AG04450 (cell line): ENCODE measurements at regions not wholly inside any gene's neighbourhood (a gene's known extent, or its start where the extent isn't known, plus 50 kb on each side); places are given as distances from the start of the nearest gene placed in this dataset.

Experiments used
- CTCF ChIA-PET: fragments of 300-600, 350-600 bp; formaldehyde crosslinking; extraction: SDS; loops from one replicate; lab custom pipeline; 2022; ENCODE audit warnings: antibody characterized with exemption, inconsistent platforms; lab: Charles Lee
- POLR2A ChIA-PET: fragments of 350-600 bp; formaldehyde crosslinking; extraction: SDS; loops from one replicate; lab custom pipeline; 2021; ENCODE audit warnings: antibody characterized with exemption, inconsistent platforms; lab: Yijun Ruan, JAX
- DNase-seq: peaks from one replicate; pipeline ENCODE4 v3.0.0-alpha.2; 2011; ENCODE audit warnings: low read depth, low spot score
- H3K27ac ChIP-seq: one replicate; pipeline ENCODE4 v1.5.1; 2012; ENCODE audit warnings: low read depth, low read length, control low read depth
- H3K27me3 ChIP-seq: one replicate; pipeline ENCODE4 v1.6.0; 2012; ENCODE audit warnings: low read length; ENCODE audit not compliant: control insufficient read depth, insufficient read depth
- H3K4me3 ChIP-seq: 2 replicates; pipeline ENCODE4 v1.5.1; 2011; ENCODE audit warnings: mild to moderate bottlenecking, low read depth, low read length, control low read depth
- H3K9me3 ChIP-seq: 2 replicates; pipeline ENCODE4 v1.5.1; 2012; ENCODE audit warnings: low read length; ENCODE audit not compliant: control insufficient read depth, insufficient read depth
- TF ChIP-seq, protein P1 (sequence below): IDR thresholded peaks from 2 replicates; pipeline ENCODE4 v1.5.1; 2011; ENCODE audit warnings: low read depth, low read length, control low read depth, inconsistent platforms

DNA sequence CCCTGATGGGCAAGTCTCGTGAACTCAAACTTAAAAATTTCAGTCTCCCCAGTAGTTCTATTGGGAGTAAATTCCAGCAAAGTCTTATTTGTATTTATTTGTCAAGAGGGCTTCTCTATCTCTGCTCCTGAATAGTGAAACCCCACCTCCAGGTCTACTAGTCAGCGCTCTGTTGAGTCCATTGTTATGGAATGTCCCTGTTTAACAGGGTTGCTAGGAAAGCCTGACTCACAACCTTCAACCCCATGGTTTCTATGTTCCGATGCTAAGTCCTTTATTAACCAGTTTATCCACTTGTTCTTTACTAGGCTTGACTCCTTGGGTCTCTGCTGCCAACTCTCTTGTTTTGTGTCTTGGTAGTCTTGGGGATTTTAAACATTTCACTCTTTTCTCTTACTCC lies 250.7 kb upstream of the MYOCD start:
- TF ChIP-seq, protein P1, sequence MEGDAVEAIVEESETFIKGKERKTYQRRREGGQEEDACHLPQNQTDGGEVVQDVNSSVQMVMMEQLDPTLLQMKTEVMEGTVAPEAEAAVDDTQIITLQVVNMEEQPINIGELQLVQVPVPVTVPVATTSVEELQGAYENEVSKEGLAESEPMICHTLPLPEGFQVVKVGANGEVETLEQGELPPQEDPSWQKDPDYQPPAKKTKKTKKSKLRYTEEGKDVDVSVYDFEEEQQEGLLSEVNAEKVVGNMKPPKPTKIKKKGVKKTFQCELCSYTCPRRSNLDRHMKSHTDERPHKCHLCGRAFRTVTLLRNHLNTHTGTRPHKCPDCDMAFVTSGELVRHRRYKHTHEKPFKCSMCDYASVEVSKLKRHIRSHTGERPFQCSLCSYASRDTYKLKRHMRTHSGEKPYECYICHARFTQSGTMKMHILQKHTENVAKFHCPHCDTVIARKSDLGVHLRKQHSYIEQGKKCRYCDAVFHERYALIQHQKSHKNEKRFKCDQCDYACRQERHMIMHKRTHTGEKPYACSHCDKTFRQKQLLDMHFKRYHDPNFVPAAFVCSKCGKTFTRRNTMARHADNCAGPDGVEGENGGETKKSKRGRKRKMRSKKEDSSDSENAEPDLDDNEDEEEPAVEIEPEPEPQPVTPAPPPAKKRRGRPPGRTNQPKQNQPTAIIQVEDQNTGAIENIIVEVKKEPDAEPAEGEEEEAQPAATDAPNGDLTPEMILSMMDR, result no peak
- CTCF ChIA-PET, result interaction anchor here (1.5 kb wide), 1 partner anchor 252 kb away, joined by 5 read pairs; no protein-coding TSS in a partner anchor
- Histone ChIP-seq H3K27ac (no peak overlapping the region), H3K4me3 (no peak overlapping the region), H3K9me3 (no peaks in the 10 kb centered on the region; the same call in 1 of the 2 replicates), H3K27me3 (no peaks in the 10 kb centered on the region)
- peak; percentile 62 for DNase-seq
- POLR2A ChIA-PET, result no interaction called here

- no peak for DNase-seq
- Histone ChIP-seq H3K4me3 (no peak overlapping the region), H3K27ac (no peak overlapping the region), H3K9me3 (no peaks in the 10 kb centered on the region; the same call in 1 of the 2 replicates), H3K27me3 (no peaks in the 10 kb centered on the region)
- TF ChIP-seq, protein P1, result no peak
- ChIA-PET CTCF (interaction anchor here (0.5 to 1.1 kb wide), 2 partner anchors 9 to 246 kb away, joined by 3 to 4 read pairs; no protein-coding TSS in a partner anchor), POLR2A (no interaction called here)
Measured at GRCh38 chr17:12421077-12421476, 244.6 kb upstream of the MYOCD start.

GRCh38 chr17:12421646-12422306 lies 243.9 kb upstream of the MYOCD start:
- no peaks in the 10 kb centered on the region; the same call in 1 of the 2 replicates for H3K9me3 ChIP-seq
- TF ChIP-seq, protein P1, result no peak
- no peak for DNase-seq
- no peak overlapping the region for H3K4me3 ChIP-seq
- H3K27me3 ChIP-seq, result no peaks in the 10 kb centered on the region
- ChIA-PET POLR2A (interaction anchor here (0.7 kb wide), 1 partner anchor 321 kb away, joined by 3 read pairs; no protein-coding TSS in a partner anchor), CTCF (interaction anchor here (1.1 kb wide), 1 partner anchor 246 kb away, joined by 4 read pairs; no protein-coding TSS in a partner anchor)
- H3K27ac ChIP-seq, result peak overlapping the region; percentile 61

DNA sequence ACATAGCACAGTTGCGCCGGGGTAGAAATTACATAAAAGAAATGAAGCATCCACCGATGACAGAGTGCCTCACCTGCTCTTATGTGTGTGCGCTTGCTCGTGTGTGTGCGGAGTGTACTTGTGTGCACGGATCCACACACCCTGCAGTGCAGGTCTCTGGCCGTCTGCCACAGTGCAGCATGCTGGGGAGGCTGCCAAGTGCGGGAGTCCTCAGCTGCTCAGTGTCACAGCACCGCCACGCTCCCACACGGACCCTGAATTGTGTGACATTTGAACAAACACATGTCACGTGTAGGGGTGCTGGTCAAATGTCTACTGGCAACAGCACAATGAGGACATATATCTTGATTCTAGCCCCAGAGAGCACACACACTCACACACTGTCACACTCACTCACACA lies 243.0 kb upstream of the MYOCD start:
- TF ChIP-seq, protein P1, result no peak
- POLR2A ChIA-PET, result interaction anchor here (0.7 kb wide), 1 partner anchor 320 kb away, joined by 3 read pairs; no protein-coding TSS in a partner anchor
- CTCF ChIA-PET, result no interaction called here
- Histone ChIP-seq H3K4me3 (no peak overlapping the region), H3K27ac (no peak overlapping the region), H3K27me3 (no peaks in the 10 kb centered on the region), H3K9me3 (no peaks in the 10 kb centered on the region; the same call in 1 of the 2 replicates)
- no peak for DNase-seq

DNA sequence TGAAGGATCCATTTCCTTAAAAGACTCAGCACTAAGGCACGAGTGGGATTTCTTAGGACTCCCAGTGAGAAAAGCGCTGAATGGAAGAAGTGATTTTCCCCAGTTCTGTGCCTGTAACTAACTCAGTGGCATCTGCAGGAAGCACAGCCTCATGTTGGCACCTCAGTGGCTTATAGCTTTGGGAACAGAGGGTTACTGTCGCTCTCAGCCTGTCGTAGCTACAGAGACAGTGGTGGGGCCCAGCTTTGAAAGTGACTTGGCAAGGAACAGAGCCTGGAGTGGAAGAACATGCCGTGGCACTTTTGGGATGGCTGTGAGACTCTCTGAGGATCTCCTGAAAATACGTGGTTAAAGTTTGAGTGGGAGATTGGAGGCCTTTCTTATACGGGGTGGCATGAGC lies 242.4 kb upstream of the MYOCD start:
- TF ChIP-seq, protein P1, result no peak
- CTCF ChIA-PET, result no interaction called here
- no peaks in the 10 kb centered on the region for H3K27me3 ChIP-seq
- POLR2A ChIA-PET, result no interaction called here
- H3K4me3 ChIP-seq, result no peak overlapping the region
- no peak overlapping the region for H3K27ac ChIP-seq
- DNase-seq, result no peak
- H3K9me3 ChIP-seq, result no peaks in the 10 kb centered on the region; the same call in 1 of the 2 replicates
